Astrocyte (in vitro differentiated cells and primary cell): ENCODE measurements at regions not wholly inside any gene's neighbourhood (a gene's known extent, or its start where the extent isn't known, plus 50 kb on each side); places are given as distances from the start of the nearest gene placed in this dataset.

ENCODE experiments used
- CTCF ChIP-seq: IDR thresholded peaks from 2 replicates; pipeline ENCODE4 v1.5.1; 2011; ENCODE audit warnings: low read depth, mild to moderate bottlenecking, inconsistent platforms, low read length, moderate library complexity; ENCODE audit not compliant: insufficient read depth
- EZH2 ChIP-seq: IDR thresholded peaks from 2 replicates; pipeline ENCODE4 v1.6.1; 2012; ENCODE audit warnings: mild to moderate bottlenecking, low read length, inconsistent platforms; ENCODE audit not compliant: insufficient read depth

- TF ChIP-seq EZH2 (no peak), CTCF (no peak)
These were observed 128.9 kb downstream of the AQP9 start for GRCh38 chr15:58267051-58267450.
